ENCODE measurements at regions not wholly inside any gene's neighbourhood (a gene's known extent, or its start where the extent isn't known, plus 50 kb on each side); places are given as distances from the start of the nearest gene placed in this dataset.

DNA sequence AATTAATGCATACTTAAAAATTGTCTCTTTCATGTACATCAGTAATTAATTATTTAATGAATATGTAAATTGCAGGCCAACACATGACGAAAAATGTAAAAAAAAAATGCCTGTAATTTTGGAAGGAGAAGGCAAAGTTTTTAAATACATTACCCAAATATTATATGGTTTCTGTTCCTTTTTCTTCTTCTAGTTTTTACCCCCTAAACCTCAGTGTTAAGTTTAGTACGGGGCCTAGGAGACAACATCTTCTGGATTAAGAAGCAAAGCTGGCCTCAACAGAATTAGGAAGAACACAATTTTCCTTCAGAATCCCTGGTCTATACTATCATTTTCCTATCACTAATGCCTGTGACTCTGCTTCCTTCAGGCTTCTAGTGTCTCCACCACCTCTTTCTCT, 459.3 kb upstream of the NRP1 start:
- Histone ChIP-seq H3K36me3 (ENCODE audit: insufficient read depth, insufficient read length, low read length) (no peaks in the 10 kb centered on the region), H3K27me3 (ENCODE audit: insufficient read depth, insufficient read length) (no peaks in the 10 kb centered on the region), H3K4me3 (ENCODE audit: insufficient read length, low read depth) (no peak overlapping the region), H3K4me1 (ENCODE audit: insufficient read depth, insufficient read length) (no peaks in the 10 kb centered on the region), H3K9ac (ENCODE audit: insufficient read length, low read depth) (no peak overlapping the region), H3K9me3 (ENCODE audit: insufficient read depth, low read length) (no peaks in the 10 kb centered on the region)
- no peak for DNase-seq (ENCODE audit: low read depth, low spot score)
- TF ChIP-seq SUZ12 (IDR thresholded peaks at IDR 0.05; ENCODE audit: extremely low read depth, insufficient read depth, insufficient read length) (no peak), YY1 (IDR thresholded peaks at IDR 0.05; ENCODE audit: insufficient read depth, insufficient read length) (no peak), ZNF274 (IDR thresholded peaks at IDR 0.05; ENCODE audit: low read depth, low read length) (no peak)

DNA sequence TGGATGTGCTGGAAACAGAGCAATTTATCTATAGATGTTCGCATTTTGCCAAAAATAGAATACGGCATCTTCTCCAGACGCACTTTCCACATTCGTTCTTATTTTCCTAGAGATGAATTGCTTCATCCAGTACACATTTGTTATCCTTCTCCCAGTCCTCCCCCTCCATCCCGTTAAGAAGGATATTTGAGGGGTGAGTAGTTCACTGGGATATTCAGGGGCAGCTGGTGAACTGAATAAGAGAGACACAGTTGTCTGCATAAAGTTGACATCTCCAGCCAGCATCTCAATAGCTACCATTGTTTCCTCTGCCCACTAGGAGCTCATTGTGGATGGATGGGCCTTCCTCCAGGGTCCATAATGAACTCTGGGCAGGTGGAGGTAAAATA, 456.8 kb upstream of the NRP1 start:
- no peaks in the 10 kb centered on the region for H3K4me1 ChIP-seq (ENCODE audit: insufficient read depth, insufficient read length)

DNA sequence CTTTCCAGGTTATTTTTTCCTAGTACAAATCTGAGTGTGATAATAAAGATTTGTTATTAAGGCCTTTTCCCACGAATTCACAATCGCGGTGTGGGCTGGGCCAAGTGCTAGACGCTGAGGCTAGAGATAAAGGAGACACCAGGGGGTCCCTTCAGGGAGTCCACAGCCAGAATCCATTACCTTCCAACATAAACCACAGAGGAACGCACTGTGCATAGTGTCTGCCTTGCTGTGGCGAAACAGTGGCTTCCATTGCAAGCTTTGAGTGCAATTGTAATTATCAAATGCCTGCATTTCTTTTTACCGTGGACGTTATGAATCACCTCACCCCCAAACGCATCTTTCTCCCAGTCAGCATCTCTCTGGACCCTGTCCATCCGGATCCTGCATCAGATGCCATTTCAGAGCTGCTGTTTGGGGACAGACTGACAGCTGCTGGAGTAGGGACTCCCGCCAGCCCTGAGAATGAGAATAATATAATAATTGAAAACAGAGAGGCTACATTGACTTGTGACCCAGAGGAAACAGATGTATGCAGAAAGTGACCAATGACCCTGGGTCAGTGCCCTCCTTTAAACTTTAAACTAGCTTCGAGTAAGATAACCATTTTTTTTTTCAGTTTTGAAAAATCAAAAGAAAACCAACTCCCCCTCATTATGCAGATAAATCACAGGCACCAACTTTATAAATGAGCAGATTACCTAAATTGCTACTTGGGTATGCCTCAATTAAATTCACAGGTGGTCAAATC, 456.2 kb upstream of the NRP1 start:
- DNase-seq (ENCODE audit: low read depth, low spot score) = no peak
- H3K4me1 ChIP-seq (ENCODE audit: insufficient read depth, insufficient read length) = no peaks in the 10 kb centered on the region
- H3K36me3 ChIP-seq (ENCODE audit: insufficient read depth, insufficient read length, low read length) = no peaks in the 10 kb centered on the region
- H3K27me3 ChIP-seq (ENCODE audit: insufficient read depth, insufficient read length) = no peaks in the 10 kb centered on the region
- TF ChIP-seq YY1 (IDR thresholded peaks at IDR 0.05; ENCODE audit: insufficient read depth, insufficient read length) = no peak
- TF ChIP-seq SUZ12 (IDR thresholded peaks at IDR 0.05; ENCODE audit: extremely low read depth, insufficient read depth, insufficient read length) = no peak
- TF ChIP-seq ZNF274 (IDR thresholded peaks at IDR 0.05; ENCODE audit: low read depth, low read length) = no peak
- no peaks in the 10 kb centered on the region for H3K9me3 ChIP-seq (ENCODE audit: insufficient read depth, low read length)
- H3K4me3 ChIP-seq (ENCODE audit: insufficient read length, low read depth) = no peak overlapping the region
- no peak overlapping the region for H3K9ac ChIP-seq (ENCODE audit: insufficient read length, low read depth)

More for the DNA sequence above, 456.8 kb upstream of the NRP1 start:
- H3K9me3 ChIP-seq (ENCODE audit: insufficient read depth, low read length) = no peaks in the 10 kb centered on the region
- H3K36me3 ChIP-seq (ENCODE audit: insufficient read depth, insufficient read length, low read length) = no peaks in the 10 kb centered on the region
- no peaks in the 10 kb centered on the region for H3K27me3 ChIP-seq (ENCODE audit: insufficient read depth, insufficient read length)
- no peak for DNase-seq (ENCODE audit: low read depth, low spot score)
- no peak overlapping the region for H3K4me3 ChIP-seq (ENCODE audit: insufficient read length, low read depth)
- TF ChIP-seq YY1 (IDR thresholded peaks at IDR 0.05; ENCODE audit: insufficient read depth, insufficient read length) (no peak), ZNF274 (IDR thresholded peaks at IDR 0.05; ENCODE audit: low read depth, low read length) (no peak), SUZ12 (IDR thresholded peaks at IDR 0.05; ENCODE audit: extremely low read depth, insufficient read depth, insufficient read length) (no peak)
- no peak overlapping the region for H3K9ac ChIP-seq (ENCODE audit: insufficient read length, low read depth)

DNA sequence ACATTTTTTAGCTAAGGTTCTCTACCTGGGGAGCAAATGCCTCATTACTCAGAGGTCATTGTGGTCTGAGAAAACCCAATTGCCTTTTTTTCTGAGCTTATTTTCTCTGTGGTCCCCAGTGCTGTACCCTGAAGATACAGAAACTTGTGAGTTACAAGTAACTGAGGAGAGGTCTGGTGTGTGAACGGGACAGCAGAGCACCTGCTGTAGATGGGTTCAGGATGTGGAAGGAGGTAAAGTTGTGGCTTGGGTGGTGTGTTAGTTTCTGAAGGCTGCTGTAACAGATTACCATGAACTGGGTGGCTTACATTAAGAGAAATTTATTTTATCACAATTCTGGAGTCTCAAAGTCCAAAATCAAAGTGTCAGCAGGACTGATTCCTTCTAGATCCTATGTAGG, 449.1 kb upstream of the NRP1 start:
- no peak for DNase-seq (ENCODE audit: low read depth, low spot score)
- no peaks in the 10 kb centered on the region for H3K4me1 ChIP-seq (ENCODE audit: insufficient read depth, insufficient read length)
- H3K9ac ChIP-seq (ENCODE audit: insufficient read length, low read depth) = no peak overlapping the region
- no peaks in the 10 kb centered on the region for H3K36me3 ChIP-seq (ENCODE audit: insufficient read depth, insufficient read length, low read length)
- no peak overlapping the region for H3K4me3 ChIP-seq (ENCODE audit: insufficient read length, low read depth)
- TF ChIP-seq ZNF274 (IDR thresholded peaks at IDR 0.05; ENCODE audit: low read depth, low read length) (no peak), SUZ12 (IDR thresholded peaks at IDR 0.05; ENCODE audit: extremely low read depth, insufficient read depth, insufficient read length) (no peak), YY1 (IDR thresholded peaks at IDR 0.05; ENCODE audit: insufficient read depth, insufficient read length) (no peak)
- no peaks in the 10 kb centered on the region for H3K9me3 ChIP-seq (ENCODE audit: insufficient read depth, low read length)
- H3K27me3 ChIP-seq (ENCODE audit: insufficient read depth, insufficient read length) = no peaks in the 10 kb centered on the region

DNA sequence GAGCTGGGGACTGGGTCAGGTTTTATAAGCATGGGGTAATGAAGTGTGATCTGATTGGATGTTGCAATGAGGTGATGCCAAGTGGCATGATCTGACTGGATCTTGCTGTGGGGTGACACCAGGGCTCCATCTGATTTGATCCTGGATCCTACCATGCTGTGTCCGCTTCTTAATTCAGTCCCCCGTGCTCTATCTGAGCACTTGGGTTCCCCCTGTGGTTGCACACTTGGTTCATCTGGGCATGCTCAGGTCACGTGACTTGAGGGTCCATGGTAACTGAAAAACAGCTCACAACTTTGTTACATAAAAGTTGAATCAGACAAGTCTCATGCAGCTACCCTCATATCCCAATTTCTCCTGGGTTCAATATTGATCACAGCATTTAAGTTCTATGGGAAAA, 448.6 kb upstream of the NRP1 start:
- no peak for DNase-seq (ENCODE audit: low read depth, low spot score)
- Histone ChIP-seq H3K36me3 (ENCODE audit: insufficient read depth, insufficient read length, low read length) (no peaks in the 10 kb centered on the region), H3K27me3 (ENCODE audit: insufficient read depth, insufficient read length) (no peaks in the 10 kb centered on the region), H3K9me3 (ENCODE audit: insufficient read depth, low read length) (no peaks in the 10 kb centered on the region), H3K4me1 (ENCODE audit: insufficient read depth, insufficient read length) (no peaks in the 10 kb centered on the region), H3K9ac (ENCODE audit: insufficient read length, low read depth) (no peak overlapping the region), H3K4me3 (ENCODE audit: insufficient read length, low read depth) (no peak overlapping the region)
- no peak for TF ChIP-seq ZNF274 (IDR thresholded peaks at IDR 0.05; ENCODE audit: low read depth, low read length)
- no peak for TF ChIP-seq SUZ12 (IDR thresholded peaks at IDR 0.05; ENCODE audit: extremely low read depth, insufficient read depth, insufficient read length)
- no peak for TF ChIP-seq YY1 (IDR thresholded peaks at IDR 0.05; ENCODE audit: insufficient read depth, insufficient read length)

DNA sequence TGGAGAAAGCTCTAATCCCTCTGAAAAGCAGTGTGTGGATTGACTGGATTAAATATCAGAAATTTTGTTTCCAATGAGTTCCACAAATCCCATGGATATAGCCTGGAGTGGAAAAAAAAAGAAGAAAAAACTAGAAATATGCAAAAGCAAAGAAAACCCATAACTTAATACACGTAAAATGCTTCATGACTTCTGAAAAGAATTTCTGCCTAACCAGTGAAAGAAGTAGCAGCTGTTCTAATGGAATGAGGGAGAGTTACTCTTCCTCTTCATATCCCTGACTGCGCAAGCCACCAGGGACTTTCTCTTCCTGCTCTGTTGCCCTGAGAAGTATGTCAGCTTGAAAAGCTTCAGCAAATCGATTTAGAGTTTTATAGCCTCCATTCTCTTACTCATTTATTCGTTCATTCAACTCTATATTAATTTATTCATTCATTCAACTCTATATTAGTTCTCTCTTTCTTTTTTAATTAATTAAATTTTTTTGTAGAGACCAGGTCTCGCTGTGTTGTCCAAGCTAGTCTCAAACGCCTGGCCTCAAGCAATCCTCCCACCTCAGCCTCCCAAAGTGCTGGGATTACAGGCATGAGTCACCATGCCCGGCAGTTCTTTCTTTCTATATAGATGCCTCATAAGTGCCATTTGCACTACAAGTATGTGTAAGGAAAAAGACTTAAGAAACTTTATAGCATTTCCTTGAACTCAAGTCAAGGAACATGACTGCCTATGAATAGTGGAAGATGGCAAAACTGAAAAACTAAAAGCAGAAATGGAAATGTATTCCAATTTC, 447.3 kb upstream of the NRP1 start:
- no peaks in the 10 kb centered on the region for H3K4me1 ChIP-seq (ENCODE audit: insufficient read depth, insufficient read length)
- H3K9ac ChIP-seq (ENCODE audit: insufficient read length, low read depth) = no peak overlapping the region
- H3K27me3 ChIP-seq (ENCODE audit: insufficient read depth, insufficient read length) = no peaks in the 10 kb centered on the region
- H3K9me3 ChIP-seq (ENCODE audit: insufficient read depth, low read length) = no peaks in the 10 kb centered on the region
- H3K4me3 ChIP-seq (ENCODE audit: insufficient read length, low read depth) = no peak overlapping the region
- no peaks in the 10 kb centered on the region for H3K36me3 ChIP-seq (ENCODE audit: insufficient read depth, insufficient read length, low read length)
- no peak for DNase-seq (ENCODE audit: low read depth, low spot score)
- TF ChIP-seq ZNF274 (IDR thresholded peaks at IDR 0.05; ENCODE audit: low read depth, low read length) = no peak
- TF ChIP-seq YY1 (IDR thresholded peaks at IDR 0.05; ENCODE audit: insufficient read depth, insufficient read length) = no peak
- TF ChIP-seq SUZ12 (IDR thresholded peaks at IDR 0.05; ENCODE audit: extremely low read depth, insufficient read depth, insufficient read length) = no peak

DNA sequence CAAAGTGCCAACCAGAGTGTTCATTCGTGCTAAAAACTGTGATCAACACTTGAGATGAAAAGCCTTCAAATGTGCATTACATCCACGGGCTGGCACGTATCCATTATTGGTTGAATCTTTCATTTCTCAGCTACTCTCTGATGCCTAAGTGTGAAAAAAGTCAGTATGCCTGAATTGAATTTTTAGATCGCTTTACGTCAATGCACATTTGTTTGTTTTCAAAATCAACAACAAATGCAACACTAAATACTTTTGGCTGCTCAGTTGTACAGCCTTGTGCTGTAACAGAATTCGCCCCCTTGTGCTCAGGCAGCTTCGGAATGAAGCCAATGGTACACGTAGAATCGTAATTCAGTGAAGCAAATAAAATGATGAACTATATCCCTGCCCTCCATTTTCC, 446.5 kb upstream of the NRP1 start:
- no peaks in the 10 kb centered on the region for H3K4me1 ChIP-seq (ENCODE audit: insufficient read depth, insufficient read length)
- no peak overlapping the region for H3K9ac ChIP-seq (ENCODE audit: insufficient read length, low read depth)
- H3K27me3 ChIP-seq (ENCODE audit: insufficient read depth, insufficient read length) = no peaks in the 10 kb centered on the region
- no peak overlapping the region for H3K4me3 ChIP-seq (ENCODE audit: insufficient read length, low read depth)
- H3K9me3 ChIP-seq (ENCODE audit: insufficient read depth, low read length) = no peaks in the 10 kb centered on the region
- TF ChIP-seq SUZ12 (IDR thresholded peaks at IDR 0.05; ENCODE audit: extremely low read depth, insufficient read depth, insufficient read length) (no peak), ZNF274 (IDR thresholded peaks at IDR 0.05; ENCODE audit: low read depth, low read length) (no peak), YY1 (IDR thresholded peaks at IDR 0.05; ENCODE audit: insufficient read depth, insufficient read length) (no peak)
- DNase-seq (ENCODE audit: low read depth, low spot score) = no peak
- H3K36me3 ChIP-seq (ENCODE audit: insufficient read depth, insufficient read length, low read length) = no peaks in the 10 kb centered on the region

Measured in NT2/D1 (cell line).